NCI-H510A (cell line): ENCODE measurements at regions not wholly inside any gene's neighbourhood (a gene's known extent, or its start where the extent isn't known, plus 50 kb on each side); places are given as distances from the start of the nearest gene placed in this dataset.
A peak's percentile ranks its signal among the peaks of the same experiment; 100 is the strongest.

Experiments used
- DNase-seq: peaks from one replicate; lab custom pipeline; 2025; lab: John Stamatoyannopoulos, UW

DNA sequence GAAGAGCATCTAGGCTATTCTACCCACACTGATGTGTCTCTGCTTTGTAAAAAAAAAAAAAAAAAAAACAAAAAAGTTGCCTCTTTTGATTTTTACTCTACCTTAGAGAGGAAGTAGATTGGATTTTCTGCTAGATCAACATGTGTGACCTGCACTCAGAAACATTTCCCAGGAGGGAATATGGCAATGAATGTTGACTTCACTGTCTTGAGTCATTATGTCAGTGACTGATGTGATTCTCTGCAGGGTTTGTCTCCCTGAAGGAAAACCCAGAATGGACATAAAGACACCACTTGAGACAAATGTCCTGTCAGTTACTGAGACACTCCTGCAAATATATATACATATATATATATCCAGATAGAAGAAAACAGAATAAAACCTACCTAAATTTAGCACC is 370.3 kb downstream of the BMPER start:
- DNase-seq: no peak

DNA sequence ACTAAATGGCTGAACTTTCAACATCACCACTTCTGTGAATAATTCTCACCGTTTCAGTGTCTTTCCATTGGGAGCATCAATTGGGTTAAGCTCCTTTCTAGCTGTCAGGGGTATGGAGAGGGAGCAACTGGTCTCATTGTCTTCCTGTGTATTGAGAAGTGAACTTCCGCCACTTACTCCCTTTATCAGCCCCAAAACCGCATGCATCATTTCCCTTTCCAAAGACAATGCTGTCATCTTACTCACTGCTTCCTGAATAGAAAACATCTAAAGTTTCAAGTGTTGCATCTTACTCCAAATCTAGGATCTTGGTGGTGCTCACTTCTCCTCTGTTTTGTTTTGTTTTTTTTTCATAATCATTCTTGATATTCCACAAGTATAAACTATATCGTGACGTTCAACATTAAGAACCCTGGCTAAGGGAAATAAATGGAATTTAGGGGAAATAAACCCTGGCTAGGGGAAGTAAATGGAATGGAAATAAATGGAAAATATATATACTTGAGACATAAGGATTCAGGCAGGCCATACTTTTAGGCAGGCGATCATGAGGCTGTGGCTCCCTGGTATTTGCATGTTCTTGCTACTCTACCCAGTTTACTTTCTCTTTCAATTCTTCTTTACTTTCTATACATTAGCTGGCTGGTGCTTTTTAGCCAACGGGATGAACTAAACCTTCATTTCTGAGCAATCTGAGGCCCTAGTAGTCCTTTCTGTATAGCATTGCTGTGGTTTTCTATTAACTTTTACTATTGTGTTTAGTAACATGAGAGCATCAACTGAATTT is 371.9 kb downstream of the BMPER start:
- no peak for DNase-seq

DNA sequence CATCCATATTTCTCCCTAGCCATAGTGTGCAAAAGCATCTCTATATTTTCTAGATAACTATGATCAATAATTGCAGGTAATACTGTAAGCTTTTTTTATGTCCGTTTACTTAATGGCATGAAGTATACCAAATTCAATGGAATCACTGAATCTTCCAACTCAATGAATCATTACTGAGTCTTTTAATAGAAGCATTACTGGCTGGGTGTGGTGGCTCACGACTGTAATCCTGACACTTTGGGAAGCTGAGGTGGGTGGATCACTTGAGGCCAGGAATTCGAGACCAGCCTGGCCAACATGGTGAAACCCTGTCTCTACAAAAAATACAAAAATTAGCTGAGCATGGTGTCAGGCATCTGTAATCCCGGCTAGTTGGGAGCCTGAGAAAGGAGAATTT is 372.5 kb downstream of the BMPER start:
- no peak for DNase-seq

DNA sequence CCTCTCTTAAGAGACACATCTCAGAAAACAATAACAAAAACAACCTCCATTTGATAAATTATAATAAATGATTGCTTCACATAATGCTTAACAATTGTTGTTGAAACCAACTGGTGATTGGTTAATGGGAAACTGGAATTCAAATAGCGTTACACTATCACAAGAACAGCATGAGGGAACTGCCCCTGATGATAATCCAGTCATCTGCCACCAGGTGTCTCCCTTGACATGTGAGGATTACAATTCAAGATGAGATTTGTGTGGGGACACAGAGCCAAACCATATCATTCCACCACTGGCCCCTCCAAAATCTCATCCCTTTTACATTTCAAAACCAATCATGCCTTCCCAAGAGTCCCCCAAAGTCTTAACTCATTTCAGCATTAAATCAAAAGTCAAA is 375.9 kb downstream of the BMPER start:
- no peak for DNase-seq

DNA sequence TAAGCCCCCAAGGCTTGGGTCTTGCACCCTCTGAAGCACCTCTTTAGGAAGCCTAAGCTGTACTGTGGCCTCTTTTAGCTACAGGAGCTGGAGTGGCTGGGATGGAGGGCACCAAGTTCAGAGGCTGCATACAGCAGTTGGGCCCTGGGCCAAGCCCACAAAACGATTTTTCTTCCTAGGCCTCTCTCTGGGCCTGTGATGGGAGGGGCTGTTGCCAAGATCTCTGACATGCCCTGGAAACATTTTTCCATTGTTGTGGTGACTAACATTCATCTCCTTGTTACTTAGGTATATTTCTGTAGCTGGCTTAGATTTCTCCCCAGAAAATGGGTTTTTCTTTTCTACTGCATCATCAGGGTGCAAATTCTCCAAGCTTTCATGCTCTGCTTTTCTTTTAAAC is 375.7 kb upstream of the NPSR1 start:
- DNase-seq: no peak

DNA sequence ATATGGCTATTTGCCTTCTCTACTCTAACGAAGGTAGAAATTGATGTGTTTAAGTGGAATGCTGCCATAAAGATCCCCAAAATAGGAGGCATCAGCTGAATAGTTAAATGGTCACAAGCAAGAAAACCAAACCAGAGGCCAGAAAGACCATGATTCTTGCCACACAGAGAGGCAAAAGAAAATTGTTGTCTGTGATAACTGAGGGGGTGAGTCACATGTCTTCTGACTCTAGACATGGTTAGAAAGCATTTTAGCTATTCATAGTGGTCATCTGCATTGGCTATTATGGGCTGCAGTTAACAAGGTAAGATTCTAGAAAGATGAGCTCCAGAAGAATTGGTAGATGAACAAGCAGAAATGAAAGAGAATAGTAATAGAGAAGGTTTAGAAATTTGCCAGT is 361.4 kb upstream of the NPSR1 start:
- DNase-seq: no peak

DNA sequence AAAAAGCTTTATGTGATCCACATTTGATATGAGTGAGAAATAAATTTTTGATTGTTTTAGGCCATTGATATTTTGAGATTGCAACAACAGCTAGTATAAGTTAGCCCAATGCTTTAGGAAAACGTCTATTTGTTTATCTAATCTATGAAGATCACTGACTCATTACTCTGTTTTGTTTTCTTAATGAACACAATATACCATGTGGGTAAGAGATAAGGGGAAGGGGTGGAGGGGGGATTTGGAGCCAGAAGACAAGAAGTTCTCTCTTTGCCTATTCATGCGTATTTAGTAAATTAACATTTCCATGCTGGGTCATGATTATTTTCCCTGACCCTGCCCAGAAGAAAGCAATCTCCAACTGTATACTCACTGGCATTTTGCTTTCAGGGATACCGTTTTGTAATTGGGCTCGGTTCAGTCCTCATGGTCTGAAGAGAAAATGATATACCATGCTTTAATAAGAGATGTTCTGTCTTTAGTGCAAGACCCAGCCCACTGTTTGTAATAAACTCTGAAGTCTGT is 359.5 kb upstream of the NPSR1 start:
- DNase-seq: no peak

DNA sequence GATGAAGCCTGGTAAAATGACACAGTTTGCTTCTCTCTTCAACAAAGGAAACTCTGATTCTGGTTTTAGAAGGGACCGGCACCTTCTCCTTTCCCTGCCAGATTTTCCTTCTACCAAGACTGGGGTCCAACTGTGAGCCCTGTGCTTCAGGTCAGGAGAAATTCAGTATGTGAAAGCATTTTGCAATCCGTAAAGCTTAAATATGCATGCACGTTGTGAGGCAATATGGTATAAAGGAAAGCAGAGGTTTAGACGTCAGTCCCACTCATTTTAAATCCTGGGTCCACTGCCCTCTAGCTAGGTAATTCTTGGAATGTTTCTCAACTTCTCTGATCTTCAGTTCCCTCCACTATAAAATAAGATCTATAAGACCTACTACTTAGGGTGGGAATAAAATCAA is 359.0 kb upstream of the NPSR1 start:
- no peak for DNase-seq

DNA sequence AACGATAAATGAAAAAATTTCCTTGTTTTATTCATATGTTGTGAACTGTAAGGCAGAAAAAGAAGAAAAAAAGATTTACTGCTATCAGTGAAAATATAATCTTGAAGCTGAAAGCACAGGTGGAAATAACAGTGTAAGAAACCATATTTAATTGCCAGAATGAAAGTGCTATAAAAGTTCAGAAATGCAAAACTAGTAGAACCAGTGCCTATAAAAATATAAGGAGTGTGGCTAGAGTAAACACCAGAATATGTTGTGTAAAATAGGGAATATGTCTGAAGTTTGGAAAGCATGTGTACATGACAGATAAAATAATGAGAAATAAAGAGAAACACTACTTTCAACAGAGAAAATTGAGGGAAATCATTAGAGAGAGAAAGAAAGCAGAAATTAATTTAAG is 350.5 kb upstream of the NPSR1 start:
- DNase-seq: no peak

DNA sequence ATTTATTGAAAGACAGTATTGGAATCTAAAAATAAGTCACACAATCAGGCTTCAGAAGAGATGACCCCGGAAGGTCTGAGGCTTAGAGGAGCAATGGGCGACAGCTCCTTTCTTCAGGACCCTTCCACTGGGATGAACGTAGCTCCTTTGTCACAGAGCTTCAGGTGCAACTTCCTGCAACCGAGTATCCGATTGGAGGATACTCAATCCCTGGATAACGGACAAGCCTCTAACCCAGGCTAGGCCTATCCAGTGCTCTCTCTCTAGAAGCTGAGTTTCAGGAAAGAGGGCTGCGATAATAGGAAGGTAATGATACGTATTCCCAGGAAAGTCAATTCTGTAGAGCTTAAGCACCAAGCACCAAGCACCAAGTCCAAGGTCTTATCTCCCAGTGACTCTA is 349.4 kb upstream of the NPSR1 start:
- DNase-seq: no peak

DNA sequence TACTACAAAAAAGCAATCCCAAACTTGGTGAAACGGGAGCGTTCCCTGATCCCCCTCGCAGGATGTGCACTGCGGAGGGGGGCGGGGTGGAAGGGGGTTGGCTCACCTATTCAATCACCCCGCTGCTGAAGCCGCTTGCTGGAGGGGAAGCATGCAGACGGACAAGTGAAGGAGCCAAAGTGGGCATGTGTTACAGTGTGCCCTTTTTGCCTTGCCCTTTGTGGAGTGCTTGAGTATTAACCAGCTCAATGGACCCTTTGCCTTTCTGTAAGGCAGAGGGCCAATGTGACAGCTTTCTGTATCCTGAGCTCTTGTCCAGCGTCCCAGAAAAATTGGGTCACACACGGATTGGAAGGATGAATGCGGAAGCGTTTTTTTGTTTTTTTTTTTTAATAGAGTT is 348.9 kb upstream of the NPSR1 start:
- DNase-seq: no peak

DNA sequence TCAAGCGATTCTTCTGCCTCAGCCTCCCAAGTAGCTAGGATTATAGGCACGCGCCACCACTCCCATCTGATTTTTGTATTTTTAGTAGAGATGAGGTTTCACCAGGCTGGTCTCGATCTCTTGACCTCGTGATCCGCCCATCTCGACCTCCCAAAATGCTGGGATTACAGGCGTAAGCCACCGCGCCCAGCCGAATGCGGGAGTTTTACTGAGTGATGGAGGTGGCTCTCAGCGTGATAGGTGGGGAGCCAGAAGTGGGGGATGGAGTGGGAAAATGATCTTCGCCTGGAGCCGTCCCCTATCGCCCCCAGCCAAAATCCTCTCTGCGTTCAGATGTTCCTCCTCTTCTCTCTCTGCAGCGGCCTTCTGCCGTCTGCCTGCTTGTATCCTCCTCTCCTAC is 348.4 kb upstream of the NPSR1 start:
- no peak for DNase-seq

DNA sequence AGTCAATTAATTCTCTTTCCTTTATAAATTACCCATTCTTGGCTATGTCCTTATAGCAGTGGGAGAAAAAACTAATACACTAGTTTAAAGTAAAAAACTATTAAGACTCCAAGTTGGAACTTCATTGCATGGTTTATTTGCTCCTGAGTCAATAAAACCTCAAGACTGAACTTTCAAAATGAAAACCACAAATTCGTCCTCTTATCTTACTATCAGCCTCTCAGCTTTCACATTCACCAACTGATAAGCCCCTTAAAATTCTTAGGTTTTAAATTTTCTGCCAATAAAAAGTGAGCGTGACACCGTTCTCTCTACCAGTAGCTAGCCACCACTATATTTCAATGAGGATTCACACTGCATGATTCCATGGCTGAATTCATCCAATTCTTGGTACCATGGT is 346.4 kb upstream of the NPSR1 start:
- no peak for DNase-seq

DNA sequence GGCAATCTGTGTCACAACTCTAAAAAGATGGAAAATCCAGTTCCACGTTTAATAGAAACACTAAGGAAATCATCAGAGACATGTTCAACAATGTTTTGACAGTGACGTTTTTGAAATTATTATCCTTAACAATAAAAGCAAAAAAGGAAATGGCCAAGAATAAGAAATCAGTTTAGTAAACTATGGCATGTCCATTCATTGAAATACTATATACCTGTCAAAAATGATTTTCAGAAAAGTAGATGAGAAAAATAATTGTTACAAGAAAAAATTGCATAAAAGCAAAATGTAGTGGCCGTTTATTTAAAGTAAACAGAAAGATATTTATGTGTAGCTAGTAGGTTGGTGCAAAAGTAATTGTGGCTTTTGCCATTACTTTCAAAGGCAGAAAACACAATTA is 345.4 kb upstream of the NPSR1 start:
- DNase-seq: no peak

DNA sequence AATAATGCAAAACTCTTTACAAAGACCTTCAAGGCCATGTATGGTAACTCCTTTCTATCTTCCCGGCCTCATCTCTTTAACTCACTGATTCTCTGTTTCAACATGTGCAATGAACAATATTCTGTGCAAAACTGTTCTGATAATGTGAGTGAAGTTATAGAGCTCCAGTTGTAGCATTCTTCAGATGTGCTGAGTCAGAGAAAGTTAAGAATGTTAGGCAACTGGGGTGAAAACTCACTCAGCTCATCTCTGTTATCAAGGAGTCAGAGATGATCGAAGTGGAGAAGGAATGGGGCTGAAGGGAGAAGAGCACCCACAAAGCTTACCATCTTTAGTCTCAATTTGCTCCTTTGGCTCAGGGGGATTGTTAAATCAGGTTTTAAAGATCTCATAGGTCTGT is 344.7 kb upstream of the NPSR1 start:
- no peak for DNase-seq

DNA sequence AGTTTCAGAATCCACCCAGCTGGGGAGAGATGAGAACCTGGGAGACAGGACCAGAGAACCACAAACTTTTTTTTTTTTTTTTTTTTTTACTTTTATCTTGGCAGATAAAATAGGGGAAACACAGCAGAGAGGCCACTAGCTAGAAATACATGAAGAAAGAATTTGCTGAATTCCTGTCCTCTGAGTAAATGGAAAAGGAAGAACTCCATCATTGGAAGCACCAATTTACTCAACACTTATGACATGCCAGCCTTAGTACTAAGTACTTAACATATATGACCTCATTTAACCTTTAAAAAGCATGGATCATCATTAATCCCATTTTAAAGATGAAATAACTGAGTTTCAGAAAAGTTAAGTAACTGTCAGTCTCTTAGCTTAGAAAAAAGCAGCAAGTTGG is 343.0 kb upstream of the NPSR1 start:
- no peak for DNase-seq

DNA sequence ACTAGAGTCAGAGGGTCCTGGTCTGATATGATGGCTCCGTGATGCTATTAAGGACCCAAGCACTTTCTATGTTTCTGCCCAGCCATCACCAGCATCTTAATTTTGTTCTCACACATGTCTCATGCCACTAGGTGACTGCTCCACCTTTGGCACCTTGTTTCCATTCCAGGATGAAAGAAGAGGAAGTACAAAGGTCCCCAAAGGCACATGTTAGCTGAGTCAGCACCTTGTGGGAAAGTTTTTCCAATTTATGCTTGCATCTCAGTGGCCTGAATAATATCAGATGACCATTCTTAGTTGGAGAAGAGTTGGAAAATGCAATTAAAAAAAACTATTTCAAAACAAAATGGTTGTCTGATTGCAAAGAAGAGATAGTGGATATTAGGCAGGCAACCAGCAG is 341.0 kb upstream of the NPSR1 start:
- DNase-seq: no peak

DNA sequence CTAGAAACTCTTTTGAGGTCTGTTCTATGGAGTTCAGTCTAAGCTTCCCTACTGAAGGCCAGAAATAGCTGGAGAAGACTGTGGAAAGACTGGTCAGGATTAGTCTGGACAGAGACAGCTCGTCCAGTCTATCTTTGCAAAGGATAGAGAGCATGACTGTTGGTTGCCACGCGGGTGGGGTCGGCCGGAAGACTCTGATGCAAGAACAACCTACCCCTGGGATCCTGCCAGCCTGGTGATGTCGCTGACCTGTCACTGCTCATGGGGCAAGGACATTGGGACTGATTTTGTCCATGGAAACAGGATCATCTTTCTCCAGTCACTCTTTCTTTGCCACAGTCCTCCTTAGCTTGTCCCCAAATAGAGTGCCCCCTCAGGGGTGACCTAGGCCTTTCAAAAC is 337.6 kb upstream of the NPSR1 start:
- DNase-seq: no peak

DNA sequence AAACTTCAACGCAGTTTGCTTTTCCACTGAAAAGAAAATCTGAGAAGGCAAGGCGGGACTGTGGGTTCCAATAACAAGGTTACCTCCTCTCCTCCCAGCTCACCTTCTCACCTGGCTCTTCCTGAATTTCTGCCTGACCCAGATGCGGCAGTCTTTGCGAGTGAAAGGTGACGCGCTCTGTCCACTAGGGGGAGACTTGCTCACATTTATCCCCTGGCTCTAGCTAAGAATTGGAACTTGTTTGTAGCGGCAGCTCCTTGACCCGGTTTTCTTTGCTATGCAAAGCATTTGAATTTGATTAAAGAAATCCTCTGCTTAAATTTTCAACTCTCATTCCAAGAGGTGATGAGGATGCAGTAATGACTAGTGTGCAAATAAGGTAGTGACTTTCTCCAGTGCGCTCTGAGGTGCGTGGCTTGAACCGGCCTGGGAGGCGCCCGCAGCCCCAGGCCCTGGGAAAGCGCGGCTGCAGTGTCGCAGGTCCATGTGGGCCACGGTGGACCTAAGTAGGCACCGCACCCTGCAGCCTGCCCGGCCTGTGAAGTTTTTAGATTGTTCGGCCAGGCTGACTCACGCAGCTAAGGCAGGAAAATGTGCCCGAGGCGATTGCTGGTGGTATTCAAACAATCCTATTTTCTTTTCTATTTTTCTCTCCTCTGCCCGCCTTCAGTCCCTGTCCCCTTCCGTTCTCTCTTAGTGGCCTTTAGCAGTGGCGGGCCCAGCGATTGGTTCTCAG is 336.9 kb upstream of the NPSR1 start:
- DNase-seq: peak; percentile 4

DNA sequence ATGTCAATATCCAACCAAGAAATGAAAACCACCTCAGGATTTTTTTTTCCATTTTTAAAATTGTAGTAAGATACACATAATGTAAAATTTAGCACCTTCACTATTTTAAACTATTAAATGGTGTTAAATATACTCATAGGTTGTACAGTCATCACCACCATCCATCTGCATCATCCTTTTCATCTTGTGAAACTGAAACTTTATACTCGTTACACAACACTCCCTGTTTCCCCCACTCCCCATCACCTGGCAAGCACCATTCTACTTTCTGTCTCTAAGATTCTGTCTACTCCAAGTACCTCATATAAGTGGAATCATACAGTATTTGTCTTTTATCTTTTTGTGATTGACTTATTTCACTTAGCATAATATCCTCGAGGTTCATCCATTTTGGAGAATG is 335.2 kb upstream of the NPSR1 start:
- DNase-seq: no peak

DNA sequence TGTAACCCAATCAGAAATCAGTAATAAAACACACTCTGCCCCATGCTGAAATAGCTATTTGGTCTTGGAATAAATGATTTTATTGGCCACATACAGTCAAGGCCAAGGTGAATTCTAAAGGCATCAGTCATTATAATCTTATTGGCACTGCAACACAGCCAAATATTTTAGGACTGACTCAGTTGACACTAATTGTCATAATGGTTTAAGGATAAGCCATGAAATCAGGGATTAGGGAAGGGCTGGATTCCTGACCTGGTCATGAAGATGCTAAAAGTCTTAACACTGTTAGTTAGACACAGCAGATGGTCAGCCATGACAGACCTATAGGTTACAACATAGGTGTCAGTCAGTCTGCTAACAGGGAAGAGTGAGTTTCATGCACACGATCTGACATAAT is 330.3 kb upstream of the NPSR1 start:
- no peak for DNase-seq

DNA sequence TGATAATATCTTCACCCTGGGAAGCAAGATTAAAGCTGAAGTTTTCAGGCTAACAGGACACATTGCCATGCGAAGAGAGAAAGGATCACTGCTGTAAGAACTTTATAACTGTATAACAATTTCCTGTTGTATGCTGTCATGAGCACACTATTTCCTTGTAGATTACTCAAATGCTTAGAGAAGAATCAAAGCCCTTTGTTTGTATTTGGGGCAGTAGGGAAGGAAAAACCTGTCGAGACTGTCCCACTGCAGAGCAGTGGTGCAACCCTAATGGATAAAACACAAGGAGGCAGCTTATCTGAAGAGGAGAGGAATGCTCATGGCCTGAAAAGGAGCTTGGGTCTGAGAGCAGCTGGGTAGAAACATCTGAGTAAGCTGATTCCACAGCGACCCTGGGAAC is 327.7 kb upstream of the NPSR1 start:
- DNase-seq: no peak

DNA sequence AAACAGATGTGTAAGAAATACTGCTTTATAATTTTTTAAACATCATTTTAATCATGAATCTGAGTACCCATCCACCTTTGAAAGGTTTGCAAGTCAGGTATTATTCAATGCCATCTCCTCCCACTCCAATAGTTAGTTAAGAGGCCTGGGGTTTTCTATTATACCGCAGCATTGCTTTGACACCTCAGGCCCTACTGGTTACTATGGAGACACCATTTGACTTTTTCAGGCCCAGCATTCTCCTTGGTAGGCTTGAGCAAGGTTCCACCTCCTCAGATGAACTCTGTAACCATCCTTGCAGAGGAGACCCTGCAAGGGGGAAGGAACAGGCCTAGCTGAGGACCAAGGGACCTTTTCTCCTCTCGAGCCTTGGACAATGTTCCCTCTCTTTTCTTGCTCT is 326.9 kb upstream of the NPSR1 start:
- DNase-seq: no peak

DNA sequence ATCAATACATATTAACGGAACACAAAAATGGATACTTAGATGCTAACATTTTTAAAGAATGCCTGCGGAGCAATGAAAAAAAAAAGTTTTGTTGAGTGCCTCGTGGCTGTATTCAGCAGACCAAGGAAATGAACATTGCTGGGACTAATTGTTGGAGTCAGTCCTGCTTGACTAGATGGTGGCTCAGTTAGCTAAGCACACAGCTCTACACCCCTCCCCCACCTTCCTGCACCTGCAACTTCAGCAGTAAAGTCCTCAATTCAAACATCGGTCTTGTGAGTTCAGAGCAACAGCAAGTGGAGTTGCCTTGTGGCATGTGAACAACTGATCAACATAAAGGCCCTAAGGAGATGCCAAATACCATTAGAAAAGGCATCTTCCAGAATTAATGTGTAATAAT is 326.0 kb upstream of the NPSR1 start:
- no peak for DNase-seq
